ENCODE measurements at regions not wholly inside any gene's neighbourhood (a gene's known extent, or its start where the extent isn't known, plus 50 kb on each side); places are given as distances from the start of the nearest gene placed in this dataset.
A peak's percentile ranks its signal among the peaks of the same experiment; 100 is the strongest.

DNA sequence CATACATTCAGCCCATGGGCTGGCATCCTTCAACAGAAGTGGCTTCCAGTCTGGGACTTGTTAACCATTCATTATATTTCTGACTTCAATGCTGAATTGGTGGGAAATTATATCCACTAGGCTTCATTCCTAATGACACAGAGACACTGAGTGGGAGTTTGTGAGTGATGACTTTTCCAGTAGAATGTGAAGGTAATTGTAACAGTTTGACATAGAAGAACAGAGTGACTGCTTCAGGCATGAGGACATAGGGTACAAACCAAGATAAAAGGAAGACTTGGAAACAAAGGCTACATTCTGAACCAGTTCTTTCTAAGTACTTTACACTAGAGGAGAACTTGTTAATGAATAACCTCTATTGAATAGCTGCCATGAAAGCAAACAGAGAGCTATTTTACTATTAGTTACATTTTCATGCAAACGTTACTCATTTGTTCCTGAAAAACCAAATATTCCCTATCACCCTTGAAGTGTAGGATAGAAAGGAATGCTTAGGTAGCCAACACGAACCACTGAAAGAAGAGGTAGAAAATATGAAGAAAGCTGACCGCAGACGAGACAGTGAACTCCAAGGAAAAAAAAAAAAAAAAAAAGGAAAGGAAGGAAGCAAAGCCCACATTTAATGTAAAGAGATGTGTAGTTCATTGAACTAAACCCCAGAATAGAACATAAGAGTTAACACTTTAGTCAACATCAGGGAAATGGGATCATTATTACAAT lies 237.0 kb upstream of the SEMA3C start (continued):
- TF ChIP-seq, protein P1, sequence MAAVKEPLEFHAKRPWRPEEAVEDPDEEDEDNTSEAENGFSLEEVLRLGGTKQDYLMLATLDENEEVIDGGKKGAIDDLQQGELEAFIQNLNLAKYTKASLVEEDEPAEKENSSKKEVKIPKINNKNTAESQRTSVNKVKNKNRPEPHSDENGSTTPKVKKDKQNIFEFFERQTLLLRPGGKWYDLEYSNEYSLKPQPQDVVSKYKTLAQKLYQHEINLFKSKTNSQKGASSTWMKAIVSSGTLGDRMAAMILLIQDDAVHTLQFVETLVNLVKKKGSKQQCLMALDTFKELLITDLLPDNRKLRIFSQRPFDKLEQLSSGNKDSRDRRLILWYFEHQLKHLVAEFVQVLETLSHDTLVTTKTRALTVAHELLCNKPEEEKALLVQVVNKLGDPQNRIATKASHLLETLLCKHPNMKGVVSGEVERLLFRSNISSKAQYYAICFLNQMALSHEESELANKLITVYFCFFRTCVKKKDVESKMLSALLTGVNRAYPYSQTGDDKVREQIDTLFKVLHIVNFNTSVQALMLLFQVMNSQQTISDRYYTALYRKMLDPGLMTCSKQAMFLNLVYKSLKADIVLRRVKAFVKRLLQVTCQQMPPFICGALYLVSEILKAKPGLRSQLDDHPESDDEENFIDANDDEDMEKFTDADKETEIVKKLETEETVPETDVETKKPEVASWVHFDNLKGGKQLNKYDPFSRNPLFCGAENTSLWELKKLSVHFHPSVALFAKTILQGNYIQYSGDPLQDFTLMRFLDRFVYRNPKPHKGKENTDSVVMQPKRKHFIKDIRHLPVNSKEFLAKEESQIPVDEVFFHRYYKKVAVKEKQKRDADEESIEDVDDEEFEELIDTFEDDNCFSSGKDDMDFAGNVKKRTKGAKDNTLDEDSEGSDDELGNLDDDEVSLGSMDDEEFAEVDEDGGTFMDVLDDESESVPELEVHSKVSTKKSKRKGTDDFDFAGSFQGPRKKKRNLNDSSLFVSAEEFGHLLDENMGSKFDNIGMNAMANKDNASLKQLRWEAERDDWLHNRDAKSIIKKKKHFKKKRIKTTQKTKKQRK (IDR thresholded peaks at IDR 0.05; ENCODE audit: low read length): no peak
- no peak for TF ChIP-seq RELA (CRISPR knock-in tag; IDR thresholded peaks at IDR 0.05)
- TF ChIP-seq HNRNPL (IDR thresholded peaks at IDR 0.05; ENCODE audit: low read depth, low read length): no peak
- TF ChIP-seq ZNF17 (CRISPR knock-in tag; IDR thresholded peaks at IDR 0.05): no peak
- no peak for TF ChIP-seq NONO (IDR thresholded peaks at IDR 0.05)
- peak; percentile 41; the same call in 1 of the 2 replicates for TF ChIP-seq NONO (CRISPR knock-in tag; conservative IDR thresholded peaks at IDR 0.05)
- no peak for TF ChIP-seq ZNF777 (CRISPR knock-in tag; IDR thresholded peaks at IDR 0.05)
- TF ChIP-seq RXRB (CRISPR knock-in tag; IDR thresholded peaks at IDR 0.05; ENCODE audit: borderline replicate concordance): peak; percentile 79
- no peak for TF ChIP-seq ZNF251 (CRISPR knock-in tag; IDR thresholded peaks at IDR 0.05)
- no peak for TF ChIP-seq ELF4 (CRISPR knock-in tag; IDR thresholded peaks at IDR 0.05; ENCODE audit: borderline replicate concordance)
- TF ChIP-seq ZNF652 (CRISPR knock-in tag; IDR thresholded peaks at IDR 0.05; ENCODE audit: borderline replicate concordance, low read depth): 0 out of 2 replicates have a peak, but pooled peaks have one; percentile 33
- no peak for TF ChIP-seq IRX3 (CRISPR knock-in tag; IDR thresholded peaks at IDR 0.05; ENCODE audit: borderline replicate concordance, low read depth)
- TF ChIP-seq CHD2 (IDR thresholded peaks at IDR 0.05; ENCODE audit: low read depth, low read length): no peak
- TF ChIP-seq TSC22D2 (CRISPR knock-in tag; IDR thresholded peaks at IDR 0.05; ENCODE audit: borderline replicate concordance): no peak
- 0 out of 2 replicates have a peak, but pooled peaks have one; percentile 20 for TF ChIP-seq ZNF205 (CRISPR knock-in tag; IDR thresholded peaks at IDR 0.05)
- peak; percentile 72 for TF ChIP-seq ZMYM4 (CRISPR knock-in tag; IDR thresholded peaks at IDR 0.05)
- no peak for TF ChIP-seq ZNF326 (CRISPR knock-in tag; IDR thresholded peaks at IDR 0.05; ENCODE audit: borderline replicate concordance)
- TF ChIP-seq, protein P2, sequence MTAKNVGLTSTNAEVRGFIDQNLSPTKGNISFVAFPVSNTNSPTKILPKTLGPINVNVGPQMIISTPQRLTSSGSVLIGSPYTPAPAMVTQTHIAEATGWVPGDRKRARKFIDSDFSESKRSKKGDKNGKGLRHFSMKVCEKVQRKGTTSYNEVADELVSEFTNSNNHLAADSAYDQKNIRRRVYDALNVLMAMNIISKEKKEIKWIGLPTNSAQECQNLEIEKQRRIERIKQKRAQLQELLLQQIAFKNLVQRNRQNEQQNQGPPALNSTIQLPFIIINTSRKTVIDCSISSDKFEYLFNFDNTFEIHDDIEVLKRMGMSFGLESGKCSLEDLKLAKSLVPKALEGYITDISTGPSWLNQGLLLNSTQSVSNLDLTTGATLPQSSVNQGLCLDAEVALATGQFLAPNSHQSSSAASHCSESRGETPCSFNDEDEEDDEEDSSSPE (CRISPR knock-in tag; IDR thresholded peaks at IDR 0.05): no peak
- TF ChIP-seq ERF (CRISPR knock-in tag; IDR thresholded peaks at IDR 0.05): no peak; the same call in 1 of the 2 replicates
- peak; percentile 35; the same call in 1 of the 2 replicates for TF ChIP-seq SIX1 (CRISPR knock-in tag; IDR thresholded peaks at IDR 0.05; ENCODE audit: borderline replicate concordance)
- TF ChIP-seq, protein P3, sequence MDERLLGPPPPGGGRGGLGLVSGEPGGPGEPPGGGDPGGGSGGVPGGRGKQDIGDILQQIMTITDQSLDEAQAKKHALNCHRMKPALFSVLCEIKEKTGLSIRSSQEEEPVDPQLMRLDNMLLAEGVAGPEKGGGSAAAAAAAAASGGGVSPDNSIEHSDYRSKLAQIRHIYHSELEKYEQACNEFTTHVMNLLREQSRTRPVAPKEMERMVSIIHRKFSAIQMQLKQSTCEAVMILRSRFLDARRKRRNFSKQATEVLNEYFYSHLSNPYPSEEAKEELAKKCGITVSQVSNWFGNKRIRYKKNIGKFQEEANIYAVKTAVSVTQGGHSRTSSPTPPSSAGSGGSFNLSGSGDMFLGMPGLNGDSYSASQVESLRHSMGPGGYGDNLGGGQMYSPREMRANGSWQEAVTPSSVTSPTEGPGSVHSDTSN (CRISPR knock-in tag; IDR thresholded peaks at IDR 0.05): no peak
- peak; percentile 39; the same call in 1 of the 2 replicates for TF ChIP-seq GATAD1 (CRISPR knock-in tag; IDR thresholded peaks at IDR 0.05)
- TF ChIP-seq ZNF256 (CRISPR knock-in tag; conservative IDR thresholded peaks at IDR 0.05): no peak
- TF ChIP-seq ZNF891 (CRISPR knock-in tag; IDR thresholded peaks at IDR 0.05): no peak
- TF ChIP-seq ZNF598 (CRISPR knock-in tag; IDR thresholded peaks at IDR 0.05; ENCODE audit: borderline replicate concordance): no peak
- TF ChIP-seq THAP11 (CRISPR knock-in tag; IDR thresholded peaks at IDR 0.05): peak; percentile 56; the same call in 1 of the 2 replicates
- TF ChIP-seq ZSCAN29 (CRISPR knock-in tag; conservative IDR thresholded peaks at IDR 0.05): no peak

Measured in HepG2 (cell line).